B cell (primary cell): ENCODE measurements at regions not wholly inside any gene's neighbourhood (a gene's known extent, or its start where the extent isn't known, plus 50 kb on each side); places are given as distances from the start of the nearest gene placed in this dataset.

Source experiments
- ATAC-seq: fragments of 200-7000 bp; cut with Tn5 transposase; one replicate; pipeline ENCODE4 v1.10.0; 2021; ENCODE audit warnings: low read depth, mild to moderate bottlenecking, moderate number of reproducible peaks, moderate library complexity
- CTCF ChIA-PET: fragments of 350-600 bp; sonication (Branson Sonifier 250); formaldehyde crosslinking; loops from one replicate; lab custom pipeline; 2021; ENCODE audit warnings: antibody characterized with exemption, inconsistent platforms; lab: Charles Lee
- POLR2A ChIA-PET: fragments of 350-600 bp; sonication (Branson Sonifier 250); formaldehyde crosslinking; loops from one replicate; lab custom pipeline; 2021; ENCODE audit warnings: antibody characterized with exemption; lab: Charles Lee
- DNase-seq: peaks from one replicate; pipeline ENCODE4 v3.0.0; 2013
- H2AFZ ChIP-seq: 2 replicates; pipeline ENCODE4 v1.6.1; 2012; ENCODE audit warnings: mild to moderate bottlenecking, low read depth, low read length; ENCODE audit not compliant: insufficient read depth, poor library complexity, severe bottlenecking
- H3K27ac ChIP-seq, 2 donors: 1 replicate in 1 of 2; 2 replicates in 1 of 2; pipeline ENCODE4 v1.5.1; 2012 to 2013; ENCODE audit warnings: low read length in 2 of 2, mild to moderate bottlenecking in 2 of 2, moderate library complexity in 1 of 2
- H3K27me3 ChIP-seq, 4 experiments: fragments of 200-600 bp in 1 of 4; sonication (generic) in 1 of 4; replicated peaks in 1 of 4; 1 replicate in 2 of 4; 2 replicates in 2 of 4; pipeline versions ENCODE4 v1.6.1 to v1.7.0; 2013 to 2016; ENCODE audit warnings: low read length in 3 of 4, mild to moderate bottlenecking in 2 of 4, mixed read lengths in 1 of 4, moderate library complexity in 1 of 4; ENCODE audit not compliant: insufficient read depth in 4 of 4, control insufficient read depth in 3 of 4; ENCODE audit errors: control extremely low read depth in 1 of 4
- H3K36me3 ChIP-seq, 2 experiments: replicated peaks in 1 of 2; 1 replicate in 1 of 2; 2 replicates in 1 of 2; pipeline versions ENCODE4 v1.6.1 to v1.7.1; 2013; ENCODE audit warnings: low read length in 1 of 2; ENCODE audit not compliant: insufficient read depth in 2 of 2, control insufficient read depth in 1 of 2; ENCODE audit errors: control extremely low read depth in 1 of 2, extremely low read depth in 1 of 2
- H3K4me1 ChIP-seq, 2 donors: fragments of 200-600 bp in 1 of 2; sonication (generic) in 1 of 2; 1 replicate in 1 of 2; 2 replicates in 1 of 2; pipeline versions ENCODE4 v1.5.1 to v1.6.1; 2013 to 2017; ENCODE audit warnings: low read length in 2 of 2; ENCODE audit not compliant: control insufficient read depth in 2 of 2, insufficient read depth in 2 of 2
- H3K4me2 ChIP-seq: replicated peaks from 2 replicates; pipeline ENCODE3; 2012; ENCODE audit warnings: mild to moderate bottlenecking, low read depth, low read length; ENCODE audit not compliant: poor library complexity, severe bottlenecking
- H3K4me3 ChIP-seq, 5 experiments: fragments of 200-600 bp in 1 of 5; sonication (generic) in 1 of 5; 1 replicate in 3 of 5; 2 replicates in 2 of 5; pipeline versions ENCODE4 v1.5.1 to v1.7.0; 2011 to 2016; ENCODE audit warnings: low read length in 4 of 5, mild to moderate bottlenecking in 4 of 5, low read depth in 2 of 5, control low read depth in 1 of 5, moderate library complexity in 1 of 5; ENCODE audit not compliant: insufficient read depth in 1 of 5; ENCODE audit errors: control extremely low read depth in 1 of 5, extremely low read depth in 1 of 5
- H3K79me2 ChIP-seq: fragments of 200-600 bp; sonication (generic); one replicate; pipeline ENCODE4 v1.6.0; 2016; ENCODE audit warnings: low read length; ENCODE audit not compliant: control insufficient read depth, insufficient read depth
- H3K9ac ChIP-seq: fragments of 200-600 bp; sonication (generic); 2 replicates; pipeline ENCODE4 v1.6.1; 2017; ENCODE audit warnings: mild to moderate bottlenecking, low read length, moderate library complexity
- H3K9me3 ChIP-seq, 3 donors: one replicate each; pipeline versions ENCODE4 v1.6.1 to v1.7.1; 2013; ENCODE audit warnings: low read length in 2 of 3; ENCODE audit not compliant: control insufficient read depth in 2 of 3, insufficient read depth in 1 of 3; ENCODE audit errors: control extremely low read depth in 1 of 3
- H4K20me1 ChIP-seq: 2 replicates; pipeline ENCODE4 v1.6.0; 2012; ENCODE audit warnings: mild to moderate bottlenecking, low read length; ENCODE audit not compliant: insufficient read depth, control insufficient read depth, poor library complexity, severe bottlenecking
- H3K27ac Mint-ChIP-seq: one replicate; pipeline ENCODE4 v1.8.0; 2021; ENCODE audit warnings: mixed read lengths
- H3K27me3 Mint-ChIP-seq: one replicate; pipeline ENCODE4 v1.8.0; 2021; ENCODE audit warnings: mixed read lengths
- H3K4me1 Mint-ChIP-seq: one replicate; pipeline ENCODE4 v1.8.0; 2021; ENCODE audit warnings: mixed read lengths
- H3K4me3 Mint-ChIP-seq: one replicate; pipeline ENCODE4 v1.8.0; 2021; ENCODE audit warnings: mixed read lengths
- H3K9me3 Mint-ChIP-seq: one replicate; pipeline ENCODE4 v1.8.0; 2022; ENCODE audit warnings: mixed read lengths; ENCODE audit not compliant: insufficient read depth
- CTCF ChIP-seq: fragments of 200-600 bp; IDR thresholded peaks from one replicate; pipeline ENCODE4 v1.8.0; 2022; ENCODE audit warnings: antibody characterized with exemption, mild to moderate bottlenecking
- EZH2 ChIP-seq: IDR thresholded peaks from 2 replicates; pipeline ENCODE4 v1.6.1; 2012; ENCODE audit warnings: borderline replicate concordance, low read depth, mild to moderate bottlenecking, moderate library complexity, low read length; ENCODE audit not compliant: insufficient read depth, poor library complexity, severe bottlenecking
- WGBS: methylation state at CpG from one replicate; pipeline ENCODE4 v1.1.5; 2013; ENCODE audit warnings: missing lambda C conversion rate; ENCODE audit not compliant: insufficient coverage; 5-methylcytosine and 5-hydroxymethylcytosine counted together
- intact Hi-C: fragments of 100-400 bp; cut with micrococcal nuclease; formaldehyde crosslinking; loops from one replicate; pipeline ENCODE4 v1.10.0; 2022

- TF ChIP-seq EZH2 = no peak
- no peak for TF ChIP-seq CTCF
Observed at GRCh38 chr2:187138265-187138664, 289.3 kb upstream of the ZSWIM2 start.

GRCh38 chr2:187136646-187137045 is 287.7 kb upstream of the ZSWIM2 start:
- Histone ChIP-seq H2AFZ (no peak overlapping the region), H3K9ac (no peak overlapping the region), H3K4me2 (no peak overlapping the region), H3K27me3 (no peaks in the 10 kb centered on the region), H3K27ac (no peak overlapping the region), H3K79me2 (no peaks in the 10 kb centered on the region), H4K20me1 (no peaks in the 10 kb centered on the region), H3K4me3 (no peak overlapping the region), H3K9me3 (peaks cover 0 to 3% (median 0%) of the 10 kb centered on the region in 3 donors), H3K4me1 (no peaks in the 10 kb centered on the region), H3K36me3 (no peaks in the 10 kb centered on the region)
- no peak for DNase-seq
- H3K4me3 Mint-ChIP-seq = no peak overlapping the region
- no peaks in the 10 kb centered on the region for H3K4me1 Mint-ChIP-seq
- CTCF ChIA-PET = no interaction called here
- peaks cover 6% of the 10 kb centered on the region for H3K9me3 Mint-ChIP-seq
- no peak for ATAC-seq
- intact Hi-C loops = no loop called here
- no peak for TF ChIP-seq EZH2
- TF ChIP-seq CTCF = no peak
- POLR2A ChIA-PET = no interaction called here
- H3K27me3 Mint-ChIP-seq = no peaks in the 10 kb centered on the region
- H3K27ac Mint-ChIP-seq = no peak overlapping the region
- no CpG with 5 or more reads among the region's 3 CpGs for WGBS

More at GRCh38 chr2:187138265-187138664, 289.3 kb upstream of the ZSWIM2 start:
- no peak overlapping the region for H3K4me2 ChIP-seq
- no peak overlapping the region for H3K27ac ChIP-seq
- ATAC-seq (no peak), DNase-seq (no peak)
- H3K27me3 ChIP-seq = no peaks in the 10 kb centered on the region
- H3K9me3 Mint-ChIP-seq = peaks cover 3% of the 10 kb centered on the region
- H3K4me1 ChIP-seq = no peaks in the 10 kb centered on the region
- H3K36me3 ChIP-seq = no peaks in the 10 kb centered on the region
- H4K20me1 ChIP-seq = no peaks in the 10 kb centered on the region
- H3K27me3 Mint-ChIP-seq = no peaks in the 10 kb centered on the region
- POLR2A ChIA-PET = no interaction called here
- CTCF ChIA-PET = no interaction called here
- no peak overlapping the region for H3K4me3 ChIP-seq
- intact Hi-C loops = no loop called here
- H3K9ac ChIP-seq = no peak overlapping the region
- H3K27ac Mint-ChIP-seq = no peak overlapping the region
- H2AFZ ChIP-seq = no peak overlapping the region
- no peaks in the 10 kb centered on the region for H3K9me3 ChIP-seq
- H3K79me2 ChIP-seq = no peaks in the 10 kb centered on the region
- no peaks in the 10 kb centered on the region for H3K4me1 Mint-ChIP-seq
- 75% methylated on average over 1 of the region's 1 CpG for WGBS
- no peak overlapping the region for H3K4me3 Mint-ChIP-seq
